ENCODE measurements at regions not wholly inside any gene's neighbourhood (a gene's known extent, or its start where the extent isn't known, plus 50 kb on each side); places are given as distances from the start of the nearest gene placed in this dataset.

DNA sequence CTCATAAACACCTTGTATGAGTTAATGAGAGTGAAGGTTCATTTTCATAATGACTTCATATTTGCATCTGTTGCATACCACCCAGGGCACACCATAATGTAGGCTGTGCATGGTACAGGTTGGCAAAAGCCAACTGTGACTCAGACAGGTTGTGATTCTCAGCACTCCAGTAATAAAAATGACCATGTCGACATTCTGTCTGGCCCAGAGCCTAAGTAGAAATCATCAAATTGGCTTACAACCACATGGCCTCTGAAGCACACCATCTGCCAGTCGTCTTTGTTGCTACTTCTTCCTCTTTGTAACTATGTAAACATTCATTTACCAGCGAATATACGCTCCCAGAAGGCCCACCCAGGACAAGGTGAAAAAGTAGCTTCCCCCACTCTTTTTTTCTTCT, 459.5 kb downstream of the GASK1B start:
- TF ChIP-seq SIN3A (IDR thresholded peaks at IDR 0.05; ENCODE audit: low read depth, low read length) (no peak), SUPT20H (IDR thresholded peaks at IDR 0.05; ENCODE audit: borderline replicate concordance, control insufficient read depth, low read depth, low read length) (no peak), SMAD1 (IDR thresholded peaks at IDR 0.05; ENCODE audit: low read depth, partially characterized antibody) (no peak), ATF7 (IDR thresholded peaks at IDR 0.05; ENCODE audit: low read depth) (no peak), ZNF274 (IDR thresholded peaks at IDR 0.05; ENCODE audit: insufficient read depth, insufficient read length) (no peak)
- TF ChIP-seq, protein P1, sequence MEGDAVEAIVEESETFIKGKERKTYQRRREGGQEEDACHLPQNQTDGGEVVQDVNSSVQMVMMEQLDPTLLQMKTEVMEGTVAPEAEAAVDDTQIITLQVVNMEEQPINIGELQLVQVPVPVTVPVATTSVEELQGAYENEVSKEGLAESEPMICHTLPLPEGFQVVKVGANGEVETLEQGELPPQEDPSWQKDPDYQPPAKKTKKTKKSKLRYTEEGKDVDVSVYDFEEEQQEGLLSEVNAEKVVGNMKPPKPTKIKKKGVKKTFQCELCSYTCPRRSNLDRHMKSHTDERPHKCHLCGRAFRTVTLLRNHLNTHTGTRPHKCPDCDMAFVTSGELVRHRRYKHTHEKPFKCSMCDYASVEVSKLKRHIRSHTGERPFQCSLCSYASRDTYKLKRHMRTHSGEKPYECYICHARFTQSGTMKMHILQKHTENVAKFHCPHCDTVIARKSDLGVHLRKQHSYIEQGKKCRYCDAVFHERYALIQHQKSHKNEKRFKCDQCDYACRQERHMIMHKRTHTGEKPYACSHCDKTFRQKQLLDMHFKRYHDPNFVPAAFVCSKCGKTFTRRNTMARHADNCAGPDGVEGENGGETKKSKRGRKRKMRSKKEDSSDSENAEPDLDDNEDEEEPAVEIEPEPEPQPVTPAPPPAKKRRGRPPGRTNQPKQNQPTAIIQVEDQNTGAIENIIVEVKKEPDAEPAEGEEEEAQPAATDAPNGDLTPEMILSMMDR (IDR thresholded peaks at IDR 0.05 in 2 of 3, conservative IDR thresholded peaks at IDR 0.05 in 1 of 3; ENCODE audit: control insufficient read depth in 2 of 3, extremely low read depth in 1 of 3, insufficient read depth in 1 of 3, low read depth in 3 of 3, low read length in 3 of 3): no peak
